HG03565 (cell line): ENCODE measurements at regions not wholly inside any gene's neighbourhood (a gene's known extent, or its start where the extent isn't known, plus 50 kb on each side); places are given as distances from the start of the nearest gene placed in this dataset.

Experiments used
- ATAC-seq: cut with Tn5 transposase; IDR thresholded peaks from one replicate; pipeline ENCODE4 v1.9.1; 2021; ENCODE audit warnings: mild to moderate bottlenecking, moderate library complexity; ENCODE audit not compliant: unreplicated experiment

DNA sequence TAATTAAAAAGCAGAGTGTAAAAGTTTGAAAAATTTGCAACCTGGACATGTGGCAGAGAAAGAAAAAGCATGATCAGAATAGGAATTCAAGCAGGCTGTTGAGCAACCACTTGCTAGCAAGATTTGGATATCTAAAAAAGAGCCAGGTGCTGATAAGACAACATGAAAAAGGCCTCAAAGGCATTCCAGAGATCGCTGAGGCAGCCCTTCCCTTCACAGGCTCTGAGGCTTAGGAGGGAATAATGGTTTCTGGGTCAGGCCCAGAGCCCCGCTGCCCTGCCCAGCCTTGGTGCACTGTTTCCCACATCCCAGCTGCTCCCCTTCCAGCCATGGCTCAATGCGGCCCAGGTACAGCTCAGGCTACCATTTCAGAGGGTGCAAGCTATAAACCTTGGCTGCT, 64.1 kb upstream of the EEPD1 start:
- no peak for ATAC-seq

DNA sequence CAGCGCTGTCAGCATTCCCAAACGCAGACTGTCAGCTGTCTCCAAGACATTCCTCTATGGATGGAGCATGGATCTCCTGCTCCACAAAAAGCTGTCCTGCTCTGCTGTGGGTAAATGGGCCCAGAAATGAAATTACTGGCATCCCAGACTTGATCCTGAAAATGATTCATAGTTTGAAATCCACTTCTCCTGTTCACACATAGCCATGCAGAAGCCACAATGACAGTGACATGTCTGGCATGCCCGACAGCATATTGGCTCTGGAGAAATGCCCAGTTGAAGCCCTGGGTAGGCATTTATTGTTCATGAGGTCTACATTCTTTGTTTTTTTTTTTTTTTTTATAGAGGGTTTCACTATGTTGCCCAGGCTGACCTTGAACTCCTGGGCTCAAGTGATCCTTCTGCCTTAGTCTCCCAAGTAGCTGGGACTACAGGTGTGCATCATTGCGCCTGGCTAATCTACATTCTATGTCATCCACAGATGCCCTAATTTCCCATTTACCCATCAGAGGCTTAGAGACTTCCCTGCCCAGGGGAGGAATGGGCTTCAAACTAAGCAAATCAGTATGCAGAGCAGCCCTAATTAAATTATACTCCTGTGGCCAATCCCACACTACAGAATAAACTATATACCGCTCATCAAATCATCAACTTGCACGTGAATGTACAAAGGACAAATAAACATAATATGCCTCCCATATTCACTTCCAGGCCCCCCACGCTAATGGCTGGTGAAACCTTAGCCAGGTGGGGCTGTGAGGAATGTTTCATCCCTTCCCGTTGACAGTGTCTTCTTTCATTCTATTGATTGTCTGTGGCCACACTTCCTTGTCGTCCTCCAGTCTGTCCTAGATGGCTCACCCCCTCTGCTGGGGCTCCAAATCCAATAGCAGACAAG, 61.8 kb upstream of the EEPD1 start:
- ATAC-seq, result no peak

DNA sequence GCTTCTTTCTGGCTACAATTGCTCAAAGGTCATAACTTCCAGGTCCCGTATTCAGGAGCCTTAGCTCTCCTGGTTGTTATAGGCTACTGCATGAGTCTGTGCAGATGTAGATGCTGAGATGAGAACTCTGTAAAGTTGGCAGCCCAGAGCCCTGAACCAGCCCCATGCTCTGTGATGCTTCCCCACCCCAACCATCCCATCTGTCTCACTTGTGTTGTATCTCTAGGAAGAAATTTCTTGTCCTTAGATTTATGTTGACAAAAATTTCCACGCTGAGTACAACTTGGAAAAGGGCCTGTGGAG, 61.2 kb upstream of the EEPD1 start:
- no peak for ATAC-seq

DNA sequence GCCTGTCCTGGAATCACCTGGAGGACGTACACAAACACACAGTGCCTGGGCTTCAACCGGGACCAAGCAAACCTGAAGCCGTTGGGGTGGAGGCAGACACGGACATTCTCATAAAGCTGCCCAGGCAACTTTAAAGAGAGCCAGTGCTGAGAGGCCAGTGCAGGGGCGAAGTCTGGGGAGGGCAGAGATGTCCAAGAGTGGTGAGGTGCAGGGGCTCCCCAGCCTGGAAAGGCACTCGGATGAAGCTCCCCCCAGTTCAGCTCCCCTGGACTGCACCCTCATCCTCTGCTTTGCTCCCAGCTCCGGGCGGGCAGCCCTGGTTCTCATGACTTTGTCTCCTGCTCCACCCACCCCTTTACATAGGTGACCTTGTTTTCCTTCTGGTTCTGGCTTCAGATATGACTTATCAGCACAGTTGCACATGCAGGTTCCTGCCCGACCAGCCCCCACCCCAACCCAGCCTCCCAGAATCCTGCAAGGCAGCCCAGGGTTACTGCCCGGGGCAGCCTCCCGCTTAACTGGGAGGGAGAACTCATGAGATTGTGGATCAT, 60.8 kb upstream of the EEPD1 start:
- ATAC-seq, result no peak

DNA sequence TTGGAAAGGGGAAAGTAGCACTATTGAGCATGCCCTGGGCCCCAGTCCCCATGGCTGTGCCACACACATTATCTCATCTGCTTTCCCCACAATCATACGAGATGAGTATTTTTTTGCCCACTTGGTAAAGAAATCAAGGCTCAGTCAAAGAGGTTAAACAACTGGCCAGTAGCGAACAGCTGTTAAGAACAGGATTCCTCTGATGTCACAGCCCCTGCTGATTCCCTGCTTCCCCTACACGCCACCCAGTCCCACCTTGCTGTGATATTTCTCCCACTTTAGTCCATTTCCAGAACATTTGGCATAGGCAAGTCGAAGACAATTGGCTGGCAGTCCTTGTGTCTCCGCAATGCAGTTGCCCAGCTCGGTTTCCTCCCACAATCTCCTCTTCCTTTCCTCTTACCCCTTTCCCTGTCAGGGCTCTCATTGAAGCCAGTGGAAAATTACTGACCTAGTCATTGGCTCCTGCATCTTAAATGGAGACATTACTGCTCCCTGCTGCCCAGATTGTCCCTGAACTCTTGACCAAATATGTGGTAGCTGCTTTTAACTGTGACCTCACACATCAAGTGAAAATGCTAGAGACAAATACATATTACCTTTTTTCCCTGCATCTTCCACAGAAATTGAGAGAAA, 56.5 kb upstream of the EEPD1 start:
- no peak for ATAC-seq

DNA sequence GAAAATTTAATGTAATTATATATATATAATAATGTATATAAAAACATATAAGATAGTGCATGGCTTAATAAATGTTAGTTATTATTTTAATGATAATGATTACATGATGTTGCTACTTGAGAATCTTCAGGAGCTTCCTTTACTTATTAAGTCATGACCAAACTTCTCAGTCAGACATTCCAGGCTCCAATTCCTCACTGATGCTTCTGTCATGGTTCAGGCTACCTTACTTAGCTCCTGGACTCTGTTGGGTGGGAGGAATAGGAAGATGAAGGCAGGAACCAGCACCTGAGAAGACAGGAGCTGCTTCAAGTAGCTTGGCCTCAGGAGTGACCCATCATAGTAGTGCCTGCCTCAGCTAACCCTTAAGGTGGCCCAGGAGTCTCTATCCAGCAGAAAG, 55.0 kb upstream of the EEPD1 start:
- no peak for ATAC-seq

DNA sequence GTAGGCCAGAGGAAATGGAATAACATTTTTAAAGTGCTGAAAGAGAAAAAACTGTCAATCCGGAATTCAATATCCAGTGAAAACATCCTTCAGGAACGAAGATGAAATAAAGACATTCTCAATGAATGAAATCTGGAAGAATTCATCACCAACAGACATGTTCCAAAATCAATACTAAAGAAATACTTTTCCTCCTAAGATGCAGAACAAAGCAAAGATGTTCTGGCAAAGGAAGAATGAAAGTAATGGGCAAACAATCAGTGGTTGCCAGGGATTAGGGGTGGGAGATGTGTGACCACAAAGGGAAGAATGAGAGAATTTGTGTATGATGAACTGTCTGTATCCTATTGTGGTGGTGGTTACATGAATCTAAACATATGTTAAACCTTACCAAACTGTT, 52.8 kb upstream of the EEPD1 start:
- ATAC-seq, result no peak

DNA sequence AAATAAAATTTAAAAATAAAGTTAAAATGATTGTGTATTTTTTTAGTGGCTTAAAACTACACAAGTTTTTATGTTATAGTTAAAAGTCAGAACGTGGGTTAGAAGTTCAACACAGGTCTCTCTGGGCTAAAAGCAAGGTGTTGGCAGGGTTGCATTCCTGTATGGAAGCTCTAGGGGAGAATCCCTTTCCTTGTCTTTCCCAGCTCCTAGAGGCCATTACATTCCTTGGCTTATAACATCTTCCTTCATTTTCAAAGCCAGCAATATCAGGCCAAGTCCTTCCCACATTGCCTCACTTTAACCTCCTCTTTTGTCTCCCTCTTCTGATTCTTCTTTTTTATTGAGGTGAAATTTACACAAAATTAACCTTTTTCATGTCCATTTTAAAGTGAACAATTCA, 52.4 kb upstream of the EEPD1 start:
- no peak for ATAC-seq
